Psoas muscle (tissue), 7 donors: ENCODE measurements at regions not wholly inside any gene's neighbourhood (a gene's known extent, or its start where the extent isn't known, plus 50 kb on each side); places are given as distances from the start of the nearest gene placed in this dataset.

Experiments used
- ATAC-seq, 4 donors: fragments of 200-7000 bp; cut with Tn5 transposase; one replicate each; pipeline ENCODE4 v1.9.1; 2020; ENCODE audit warnings: moderate library complexity in 3 of 4, mild to moderate bottlenecking in 2 of 4
- DNase-seq, 2 donors: peaks; one replicate each; pipeline ENCODE4 v3.0.0-alpha.2; 2020
- H3K27ac ChIP-seq: fragments of 200-600 bp; one replicate; pipeline ENCODE4 v1.8.0; 2022
- H3K27me3 ChIP-seq, 3 donors: fragments of 200-600 bp in 1 of 3; one replicate each; pipeline versions ENCODE4 v1.6.1 to v1.8.0; 2013 to 2022; ENCODE audit warnings: low read length in 2 of 3, mild to moderate bottlenecking in 2 of 3, moderate library complexity in 1 of 3; ENCODE audit not compliant: insufficient read depth in 3 of 3
- H3K36me3 ChIP-seq, 2 donors: fragments of 200-600 bp in 1 of 2; one replicate each; pipeline versions ENCODE4 v1.6.1 to v1.8.0; 2013 to 2022; ENCODE audit warnings: low read depth in 1 of 2, mild to moderate bottlenecking in 1 of 2, moderate library complexity in 1 of 2; ENCODE audit not compliant: insufficient read depth in 1 of 2
- H3K4me1 ChIP-seq: fragments of 200-600 bp; one replicate; pipeline ENCODE4 v1.8.0; 2022
- H3K4me3 ChIP-seq: fragments of 200-600 bp; one replicate; pipeline ENCODE4 v1.8.0; 2022; ENCODE audit warnings: mild to moderate bottlenecking
- H3K9me3 ChIP-seq: fragments of 200-600 bp; one replicate; pipeline ENCODE4 v1.8.0; 2022
- WGBS, 3 donors: extraction: QIAGEN DNeasy Blood & Tissue Kit; methylation state at CpG; one replicate each; pipeline versions ENCODE4 v1.1.6 to v1.1.7; 2013; 5-methylcytosine and 5-hydroxymethylcytosine counted together
- intact Hi-C, 2 donors: fragments of 100-400 bp; cut with DNase I; formaldehyde crosslinking; loops; one replicate each; pipeline versions ENCODE4 v1.11.0 to v1.14.2; 2022
- TF ChIP-seq, protein P1 (sequence below): fragments of 200-600 bp; IDR thresholded peaks from one replicate; pipeline ENCODE4 v1.8.0; 2022; ENCODE audit warnings: antibody characterized with exemption
- donor health status: healthy with polysubstance abuse.
- donor health status: DM: no; HTN: no; CAD: no; lungs with moderate emphysema.
- donor health status: Bipolar disorder and iron deficiency.
- donor health status: healthy.
- donor health status: DM: yes; HTN: yes; CAD: no.
- donor health status: DM: no; HTN: no; CAD: no.
- donor health status: DM: yes; HTN: yes; CAD: no.

- intact Hi-C loops, result no loop called here
Measured at GRCh38 chr1:175861626-175862367, 118.4 kb upstream of the TNR start.

DNA sequence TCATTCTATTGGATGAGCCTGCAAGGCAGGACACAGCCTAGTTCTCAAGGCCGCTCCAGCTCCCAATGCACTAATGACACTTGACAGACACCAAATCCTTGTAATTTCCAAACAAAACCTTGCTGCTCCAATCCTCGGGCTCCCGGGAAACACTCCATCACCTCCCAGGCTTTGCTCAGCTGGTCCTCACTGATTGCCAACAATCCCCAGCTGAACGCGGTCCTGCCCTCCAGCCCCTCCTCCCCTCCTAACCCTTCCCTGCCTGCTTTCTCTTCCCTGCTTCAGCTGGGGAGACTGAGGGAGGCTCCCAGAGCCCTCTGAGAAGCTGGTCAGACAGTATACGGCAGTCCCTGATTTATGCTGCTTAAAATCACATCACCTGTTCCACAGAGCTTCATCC is 114.4 kb upstream of the TNR start:
- ATAC-seq, result no peak
- no peaks in the 10 kb centered on the region for H3K36me3 ChIP-seq
- H3K27me3 ChIP-seq, result no peaks in the 10 kb centered on the region
- H3K4me1 ChIP-seq, result no peaks in the 10 kb centered on the region
- 13 to 16% (median 14%) methylated on average over 6 of the region's 6 CpGs for WGBS, 3 donors
- TF ChIP-seq, protein P1, sequence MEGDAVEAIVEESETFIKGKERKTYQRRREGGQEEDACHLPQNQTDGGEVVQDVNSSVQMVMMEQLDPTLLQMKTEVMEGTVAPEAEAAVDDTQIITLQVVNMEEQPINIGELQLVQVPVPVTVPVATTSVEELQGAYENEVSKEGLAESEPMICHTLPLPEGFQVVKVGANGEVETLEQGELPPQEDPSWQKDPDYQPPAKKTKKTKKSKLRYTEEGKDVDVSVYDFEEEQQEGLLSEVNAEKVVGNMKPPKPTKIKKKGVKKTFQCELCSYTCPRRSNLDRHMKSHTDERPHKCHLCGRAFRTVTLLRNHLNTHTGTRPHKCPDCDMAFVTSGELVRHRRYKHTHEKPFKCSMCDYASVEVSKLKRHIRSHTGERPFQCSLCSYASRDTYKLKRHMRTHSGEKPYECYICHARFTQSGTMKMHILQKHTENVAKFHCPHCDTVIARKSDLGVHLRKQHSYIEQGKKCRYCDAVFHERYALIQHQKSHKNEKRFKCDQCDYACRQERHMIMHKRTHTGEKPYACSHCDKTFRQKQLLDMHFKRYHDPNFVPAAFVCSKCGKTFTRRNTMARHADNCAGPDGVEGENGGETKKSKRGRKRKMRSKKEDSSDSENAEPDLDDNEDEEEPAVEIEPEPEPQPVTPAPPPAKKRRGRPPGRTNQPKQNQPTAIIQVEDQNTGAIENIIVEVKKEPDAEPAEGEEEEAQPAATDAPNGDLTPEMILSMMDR, result no peak
- H3K27ac ChIP-seq, result no peak overlapping the region
- no peak for DNase-seq
- H3K4me3 ChIP-seq, result no peak overlapping the region
- H3K9me3 ChIP-seq, result no peaks in the 10 kb centered on the region
- intact Hi-C loops, result no loop called here

More at GRCh38 chr1:175861626-175862367, 118.4 kb upstream of the TNR start:
- no peak for DNase-seq
- Histone ChIP-seq H3K36me3 (no peaks in the 10 kb centered on the region), H3K27ac (no peak overlapping the region), H3K9me3 (no peaks in the 10 kb centered on the region), H3K4me1 (no peaks in the 10 kb centered on the region), H3K4me3 (no peak overlapping the region), H3K27me3 (no peaks in the 10 kb centered on the region)
- TF ChIP-seq, protein P1, result no peak
- WGBS, 3 donors, result 78 to 85% (median 81%) methylated on average over 8 of the region's 8 CpGs
- no peak for ATAC-seq

- Histone ChIP-seq H3K27me3 (no peaks in the 10 kb centered on the region), H3K4me1 (no peaks in the 10 kb centered on the region), H3K36me3 (no peaks in the 10 kb centered on the region), H3K4me3 (no peak overlapping the region), H3K27ac (no peak overlapping the region), H3K9me3 (no peaks in the 10 kb centered on the region)
- ATAC-seq (no peak), DNase-seq (no peak)
- TF ChIP-seq, protein P1, result no peak
- intact Hi-C loops, result no loop called here
- WGBS, 3 donors, result 89 to 92% (median 91%) methylated on average over 4 of the region's 4 CpGs
Measured at GRCh38 chr1:175853681-175854080, 110.3 kb upstream of the TNR start.

GRCh38 chr1:175851749-175852148 is 108.4 kb upstream of the TNR start:
- TF ChIP-seq, protein P1, result no peak
- Histone ChIP-seq H3K27ac (no peak overlapping the region), H3K9me3 (no peaks in the 10 kb centered on the region), H3K4me1 (no peaks in the 10 kb centered on the region), H3K36me3 (no peaks in the 10 kb centered on the region), H3K4me3 (no peak overlapping the region), H3K27me3 (no peaks in the 10 kb centered on the region)
- ATAC-seq, result no peak
- intact Hi-C loops, result no loop called here
- DNase-seq, result no peak
- 89 to 93% (median 90%) methylated on average over 2 of the region's 2 CpGs for WGBS, 3 donors

GRCh38 chr1:175848329-175848728 is 104.9 kb upstream of the TNR start:
- TF ChIP-seq, protein P1, result no peak
- Histone ChIP-seq H3K27me3 (peaks cover 0 to 4% (median 0%) of the 10 kb centered on the region in 3 donors), H3K4me3 (no peak overlapping the region), H3K27ac (no peak overlapping the region), H3K9me3 (no peaks in the 10 kb centered on the region), H3K4me1 (no peaks in the 10 kb centered on the region), H3K36me3 (no peaks in the 10 kb centered on the region)
- ATAC-seq (no peak), DNase-seq (no peak)
- intact Hi-C loops, result no loop called here
- WGBS, 3 donors, result 25 to 26% (median 26%) methylated on average over 5 of the region's 5 CpGs
